GM18498 (cell line): ENCODE measurements at regions not wholly inside any gene's neighbourhood (a gene's known extent, or its start where the extent isn't known, plus 50 kb on each side); places are given as distances from the start of the nearest gene placed in this dataset.
"Not testable (repeated sequence)": the region's sequence is repeated elsewhere in the genome, so short reads cannot be mapped to it uniquely, and the experiment has no call there.

ENCODE experiments used
- ATAC-seq: cut with Tn5 transposase; IDR thresholded peaks from one replicate; pipeline ENCODE4 v1.9.1; 2021; ENCODE audit warnings: mild to moderate bottlenecking, moderate library complexity; ENCODE audit not compliant: unreplicated experiment

DNA sequence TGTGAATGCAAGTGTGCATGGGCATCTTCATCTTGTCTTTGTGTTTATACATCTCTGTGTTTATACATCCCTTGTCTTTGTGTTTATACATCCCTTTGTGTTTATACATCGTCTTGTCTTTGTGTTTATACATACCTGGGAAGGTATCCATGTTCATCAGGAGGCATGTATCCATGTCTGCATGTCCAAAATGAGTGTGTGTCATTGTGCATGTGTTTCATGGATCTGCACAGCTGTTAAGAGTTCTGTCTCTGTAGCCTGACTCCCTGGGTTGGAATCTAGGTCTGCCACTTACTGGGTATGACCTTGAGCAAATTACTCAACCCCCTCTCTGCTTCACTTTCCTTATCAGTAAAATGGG lies 50.1 kb upstream of the SIRPA start:
- no peak for ATAC-seq

DNA sequence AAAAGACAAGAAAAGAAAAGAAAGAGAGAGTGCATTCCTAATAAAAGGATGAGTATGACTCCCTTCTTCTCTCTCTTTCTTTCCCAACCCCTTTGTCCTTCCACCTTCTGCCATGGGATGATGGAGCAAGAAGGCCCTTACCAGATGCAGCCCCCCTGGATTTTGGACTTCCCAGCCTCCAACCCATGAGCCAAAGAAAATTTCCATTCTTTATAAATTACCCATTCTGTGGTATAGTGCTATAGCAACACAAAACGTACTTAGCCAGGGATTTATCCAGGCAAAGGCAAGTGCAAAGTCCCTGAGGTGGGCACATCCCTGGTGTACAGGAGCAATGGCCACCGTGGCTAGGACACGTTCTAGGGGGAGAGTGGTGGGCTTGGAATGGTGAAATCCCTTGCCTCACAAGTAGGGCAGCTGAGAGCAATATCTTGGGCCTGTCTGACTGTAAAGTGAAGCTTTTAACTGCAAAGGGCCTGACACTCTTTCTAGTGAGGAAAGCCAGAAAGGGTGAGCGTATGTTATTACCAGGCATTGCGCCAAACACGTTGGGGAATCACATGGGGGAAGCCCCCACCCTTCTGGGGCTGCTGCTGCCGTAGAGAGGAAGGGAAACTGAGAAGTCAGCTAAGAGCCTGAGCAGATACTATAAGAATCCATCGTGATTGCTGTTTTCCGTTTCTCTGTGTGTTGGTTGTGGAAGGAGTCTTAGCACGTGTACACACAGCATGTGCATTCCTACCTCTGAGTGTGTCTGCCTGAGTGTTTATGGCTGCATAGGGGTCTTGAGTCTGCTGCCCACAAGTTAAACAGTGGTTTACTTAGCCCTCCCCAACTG lies 50.7 kb upstream of the SIRPA start:
- ATAC-seq, result peak; percentile 94

DNA sequence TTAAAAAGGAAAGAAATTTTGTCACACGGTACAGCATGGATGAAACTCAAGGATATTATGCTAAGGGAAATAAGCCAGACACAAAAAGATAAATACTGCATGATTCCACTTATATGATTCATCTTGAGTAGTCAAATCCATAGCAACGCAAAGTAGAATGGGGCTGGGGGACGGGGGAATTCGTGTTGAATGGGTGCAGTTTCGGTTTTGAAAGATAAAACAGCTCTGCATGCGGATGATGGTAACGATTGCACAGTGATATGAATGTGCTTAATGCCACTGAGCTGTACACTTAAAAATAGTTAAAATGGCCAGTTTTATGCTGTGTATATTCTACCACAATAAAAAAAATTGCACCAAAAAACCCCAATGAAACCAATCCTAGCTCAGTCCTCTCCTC lies 52.9 kb upstream of the SIRPA start:
- no peak for ATAC-seq

DNA sequence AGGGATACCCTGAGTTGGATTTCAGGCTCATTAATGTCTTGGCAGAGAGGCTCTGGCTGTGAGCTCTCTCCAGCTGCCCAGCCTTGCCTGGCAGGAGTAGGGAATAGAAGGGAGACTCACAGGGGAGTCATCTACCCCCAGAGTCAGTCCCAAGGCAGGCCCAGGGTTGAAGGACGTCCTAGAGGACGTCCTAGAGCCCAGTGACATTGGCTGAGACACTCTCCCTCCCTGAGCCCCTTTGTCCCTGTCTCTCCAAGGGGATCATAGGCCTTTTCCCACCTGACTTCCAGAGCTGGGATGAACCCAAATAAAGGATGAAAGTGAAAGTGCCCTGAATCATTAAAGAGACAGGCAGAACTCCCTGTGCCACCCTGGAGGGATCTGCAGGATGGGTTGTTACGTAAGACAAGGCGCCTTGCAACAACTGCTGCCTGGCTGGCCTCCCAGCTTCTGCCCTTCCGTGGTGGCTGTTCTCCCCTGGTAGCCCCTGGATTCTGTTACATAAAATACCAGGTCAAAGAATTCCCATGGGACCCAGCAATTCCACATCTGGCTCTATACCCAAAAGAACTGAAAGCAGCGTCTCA lies 53.6 kb upstream of the SIRPA start:
- no peak for ATAC-seq

DNA sequence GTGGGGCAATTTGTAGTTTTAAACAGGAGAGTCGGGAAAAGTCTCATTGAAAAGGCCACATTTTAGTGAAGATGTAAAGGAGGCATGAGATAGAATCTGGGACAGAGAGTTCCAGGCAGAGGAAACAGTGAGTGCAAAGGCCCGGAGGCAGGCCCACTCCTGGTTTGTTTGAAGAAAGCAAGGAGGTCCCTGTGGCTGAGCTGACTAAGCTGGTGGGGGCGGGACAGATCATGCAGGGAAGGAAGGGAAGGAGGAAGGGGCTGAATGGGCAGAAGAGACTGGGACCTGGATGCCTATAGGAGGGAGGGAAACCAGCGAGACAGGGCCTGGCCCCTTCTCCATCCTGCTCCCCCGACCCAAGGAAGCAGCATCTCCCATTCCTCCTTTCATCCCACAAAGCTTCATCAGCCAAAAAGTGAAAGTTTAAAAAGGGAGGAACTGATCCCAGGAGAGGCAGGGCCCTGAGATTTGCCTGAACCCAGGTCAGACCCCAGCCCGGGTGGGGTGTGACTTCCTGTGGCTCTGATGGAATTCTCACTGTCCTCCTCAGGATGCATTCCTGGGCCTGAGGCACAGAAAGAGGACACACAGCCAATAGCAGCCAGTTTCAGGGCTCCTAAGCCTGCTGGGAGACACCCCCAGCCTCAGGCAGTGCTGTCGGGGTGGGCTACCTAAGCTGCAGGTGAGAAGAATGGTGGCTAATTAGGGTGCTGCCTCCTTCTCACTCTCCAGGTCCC lies 54.2 kb upstream of the SIRPA start:
- no peak for ATAC-seq

DNA sequence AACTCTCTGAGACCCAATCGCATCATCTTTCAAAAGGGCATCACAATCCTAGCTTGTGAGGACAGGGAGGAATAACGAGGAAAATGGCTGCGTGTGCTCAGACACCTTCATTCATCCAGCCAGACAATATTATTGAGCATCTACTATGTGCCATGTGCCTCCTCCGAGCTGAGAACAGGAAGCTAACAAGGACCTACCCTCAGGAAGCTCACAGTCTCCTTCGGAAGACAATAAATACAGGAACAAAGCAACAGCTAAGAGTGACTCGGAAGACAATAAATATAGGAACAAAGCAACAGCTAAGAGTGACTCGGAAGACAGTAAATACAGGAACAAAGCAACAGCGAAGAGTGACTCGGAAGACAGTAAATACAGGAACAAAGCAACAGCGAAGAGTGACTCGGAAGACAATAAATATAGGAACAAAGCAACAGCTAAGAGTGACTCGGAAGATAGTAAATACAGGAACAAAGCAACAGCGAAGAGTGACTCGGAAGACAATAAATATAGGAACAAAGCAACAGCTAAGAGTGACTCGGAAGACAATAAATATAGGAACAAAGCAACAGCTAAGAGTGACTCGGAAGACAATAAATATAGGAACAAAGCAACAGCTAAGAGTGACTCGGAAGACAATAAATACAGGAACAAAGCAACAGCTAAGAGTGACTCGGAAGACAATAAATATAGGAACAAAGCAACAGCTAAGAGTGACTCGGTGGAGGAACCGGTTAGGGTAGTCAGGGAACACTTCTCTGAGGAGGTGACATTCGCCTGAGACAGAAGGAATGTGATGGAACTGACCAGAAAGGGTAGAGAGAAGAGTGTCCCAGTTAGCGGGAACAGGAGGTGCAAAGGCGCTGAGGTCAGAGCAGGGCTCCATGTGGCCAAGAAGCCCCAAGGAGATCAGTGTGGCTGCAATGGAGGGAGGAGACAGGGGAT lies 55.6 kb upstream of the SIRPA start:
- not testable (repeated sequence) for ATAC-seq

DNA sequence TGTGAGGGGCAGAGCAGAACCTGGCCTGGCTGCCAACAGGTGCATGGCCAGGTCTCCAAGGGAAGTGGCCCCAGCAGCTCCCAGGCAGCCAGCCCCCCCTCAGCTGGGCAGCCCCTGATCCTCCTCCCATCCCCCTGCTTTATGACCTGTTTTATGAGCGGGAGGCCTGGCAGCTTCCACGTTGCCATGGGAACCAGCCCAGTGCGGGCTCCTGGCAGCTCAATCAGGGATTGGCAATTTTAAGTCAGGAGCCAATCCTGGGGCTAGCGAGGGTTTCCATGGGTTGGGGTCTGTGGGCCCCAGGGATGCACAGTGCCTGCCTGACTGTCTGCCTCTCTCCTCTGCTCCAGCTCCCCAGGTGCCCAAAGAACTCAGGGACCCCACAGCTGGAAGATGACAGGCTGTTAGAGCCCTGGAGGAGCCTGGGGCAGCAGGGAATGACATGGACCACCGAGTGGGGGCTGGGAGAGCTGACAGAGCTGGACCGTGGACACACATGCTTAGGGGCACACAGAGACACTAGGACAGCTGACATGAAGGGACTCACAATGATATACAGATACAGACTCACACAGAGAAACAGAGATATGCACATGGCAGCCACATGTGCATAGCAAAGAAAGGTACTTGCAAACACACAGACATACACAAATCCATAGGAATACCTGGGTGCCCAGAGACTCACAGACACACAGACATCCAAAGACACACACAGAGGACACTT lies 56.5 kb upstream of the SIRPA start:
- no peak for ATAC-seq

DNA sequence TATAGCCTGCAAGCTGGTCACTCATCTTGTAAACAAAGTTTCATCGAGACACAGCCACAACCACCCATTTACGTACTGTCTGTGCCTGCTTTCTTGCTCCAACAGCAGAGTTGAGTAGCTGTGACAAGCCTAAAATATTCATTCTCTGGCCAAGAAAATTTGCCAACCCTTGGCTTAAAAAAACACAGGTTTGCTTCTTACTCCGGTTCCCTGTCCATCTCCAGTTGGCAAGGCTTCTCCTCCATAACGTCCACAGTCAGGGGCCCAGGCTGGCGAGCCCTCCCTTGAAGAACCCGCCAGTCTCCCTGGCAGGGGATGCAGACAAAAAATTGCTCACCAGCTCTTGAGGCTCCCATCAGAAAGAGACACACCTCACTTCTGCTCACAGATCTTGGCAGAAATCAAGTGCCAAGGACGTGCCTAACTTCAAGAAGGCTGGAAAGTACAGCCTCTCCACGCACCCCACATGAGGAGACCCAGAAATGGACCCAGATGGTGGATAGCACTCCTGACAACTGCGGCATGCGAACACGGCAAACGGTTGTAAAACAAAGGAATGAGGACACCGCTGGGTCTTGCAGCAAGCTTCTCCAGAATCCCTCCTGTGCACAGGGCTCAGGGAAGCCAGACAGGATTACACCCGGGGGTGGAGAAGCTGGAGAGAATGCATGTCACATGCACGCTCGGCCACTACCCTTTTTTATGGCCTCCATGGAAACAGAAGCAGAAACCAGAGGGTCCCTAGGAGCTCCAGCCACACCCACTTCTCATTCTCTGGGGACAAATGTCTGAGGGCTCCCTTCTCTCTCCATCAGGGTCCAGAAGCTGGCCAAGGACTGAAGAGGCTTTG lies 59.8 kb upstream of the SIRPA start:
- ATAC-seq, result no peak

DNA sequence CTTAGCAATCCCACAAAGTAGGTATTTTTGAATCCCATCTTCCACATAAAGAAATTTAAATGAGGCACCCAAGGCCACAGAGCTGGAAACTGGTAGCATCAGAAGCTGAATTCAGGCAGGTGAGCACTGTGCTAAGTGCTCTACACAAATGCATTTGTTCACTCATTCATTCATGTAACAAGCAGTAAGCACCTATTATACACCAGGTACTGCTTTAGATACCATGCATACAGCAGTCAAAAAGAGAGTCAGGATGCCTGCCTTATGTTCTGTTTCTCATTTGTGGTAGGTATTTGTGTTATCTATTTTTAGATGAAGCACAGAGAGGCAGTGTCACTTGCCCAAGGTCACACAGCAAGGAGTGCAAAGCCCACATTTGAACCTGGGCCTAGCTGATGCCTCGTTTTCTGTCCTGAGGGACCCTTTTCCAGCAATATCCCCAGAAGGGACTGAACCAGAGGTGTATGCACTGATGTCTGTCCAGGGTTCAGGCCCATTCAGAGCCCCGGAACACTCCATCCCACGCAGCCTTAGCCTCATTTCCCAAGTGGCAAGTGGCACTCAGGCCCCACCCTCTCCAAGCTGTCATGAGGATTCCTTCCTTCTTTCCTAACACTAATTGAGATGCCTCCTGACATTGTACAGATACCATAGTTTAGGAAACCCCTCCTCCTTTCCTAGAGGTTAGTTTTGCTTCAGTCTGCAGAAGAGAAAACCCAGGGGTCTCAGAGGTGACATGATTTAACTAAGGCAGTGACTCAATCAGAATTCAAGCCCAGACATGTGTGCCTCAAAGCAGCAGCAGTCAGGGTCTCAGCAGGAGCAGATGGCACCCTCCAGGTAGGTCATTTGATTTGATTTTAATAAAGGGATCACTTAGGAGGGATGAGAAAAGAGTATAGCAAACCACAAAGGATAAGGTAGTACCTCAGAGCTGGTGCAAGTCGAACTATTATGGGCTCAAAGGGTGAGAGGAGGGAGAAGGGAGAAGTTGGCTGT lies 61.2 kb upstream of the SIRPA start:
- no peak for ATAC-seq

DNA sequence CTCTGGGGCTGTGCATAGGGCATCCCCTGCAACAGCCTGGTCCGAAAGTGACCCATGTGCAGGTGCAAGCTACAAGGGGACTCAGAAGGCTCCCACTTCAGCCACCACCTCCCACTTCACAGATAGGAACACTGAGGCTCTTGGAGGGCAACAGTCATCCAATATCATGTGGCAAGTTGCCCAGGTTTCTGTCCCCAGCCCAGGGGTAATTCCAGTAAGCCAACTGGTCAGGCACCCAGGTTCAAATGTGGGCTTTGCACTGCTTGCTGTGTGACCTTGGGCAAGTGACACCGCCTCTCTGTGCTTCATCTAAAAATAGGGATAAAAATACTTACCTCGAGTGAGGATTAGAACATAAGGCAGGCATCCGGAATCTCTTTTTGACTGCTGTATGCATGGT lies 62.0 kb upstream of the SIRPA start:
- no peak for ATAC-seq

DNA sequence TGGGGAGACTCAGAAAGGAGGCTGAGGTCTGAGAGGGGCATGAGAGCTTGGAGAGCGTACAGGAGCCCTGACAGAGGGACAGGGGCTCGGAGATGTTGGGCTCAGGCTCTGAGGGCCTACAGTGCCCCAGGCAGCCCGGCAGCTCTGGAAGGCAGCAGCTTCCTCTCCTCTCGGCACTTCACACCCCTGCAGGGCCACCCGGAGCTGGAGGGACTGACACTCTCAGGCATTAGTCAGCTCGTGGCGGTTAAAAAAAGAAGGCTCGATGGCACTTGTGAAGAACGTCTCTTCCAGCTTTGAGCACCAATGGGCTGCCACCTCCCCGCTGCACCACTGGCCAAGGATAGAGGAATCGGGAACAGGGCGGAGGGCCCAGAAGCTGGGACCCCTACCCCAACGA lies 62.6 kb upstream of the SIRPA start:
- no peak for ATAC-seq

DNA sequence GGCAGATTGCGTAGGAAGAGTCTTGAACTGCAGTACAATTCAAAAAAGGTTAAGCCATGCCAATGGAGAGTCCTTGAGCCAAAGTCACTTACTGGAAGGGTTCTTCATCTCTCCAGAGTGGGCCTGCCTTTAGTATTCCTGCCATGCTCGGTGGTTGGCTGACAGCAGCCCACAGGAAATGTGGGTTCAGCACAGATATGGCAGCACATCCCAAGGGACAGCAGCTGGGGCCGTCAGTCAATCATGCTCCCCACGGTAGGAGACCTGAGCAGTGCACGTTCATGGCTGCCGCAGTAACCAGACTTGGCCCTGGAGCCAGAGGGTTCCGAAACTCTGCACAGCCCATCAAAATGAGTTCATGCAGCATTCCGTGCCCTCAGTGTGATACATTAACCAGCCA lies 63.6 kb upstream of the SIRPA start:
- ATAC-seq, result no peak

DNA sequence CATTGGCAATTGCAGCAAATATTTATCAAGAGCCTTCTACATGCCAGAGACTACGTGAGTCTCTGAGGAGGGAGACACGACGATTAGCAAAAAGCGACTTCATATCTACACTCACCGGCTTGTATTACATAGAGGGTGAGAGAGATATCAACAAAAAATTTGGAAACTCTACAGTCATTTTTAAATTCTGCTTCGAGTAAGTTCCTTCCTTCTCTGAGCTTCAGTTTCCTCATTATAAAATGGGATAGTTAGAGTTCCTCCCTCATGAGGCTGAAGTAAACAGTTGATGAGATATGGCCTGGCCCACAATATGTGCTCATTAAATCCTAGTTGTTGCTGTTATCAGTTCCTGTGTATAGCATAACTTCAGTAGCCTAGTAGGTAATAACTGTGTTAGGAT lies 64.1 kb upstream of the SIRPA start:
- no peak for ATAC-seq

DNA sequence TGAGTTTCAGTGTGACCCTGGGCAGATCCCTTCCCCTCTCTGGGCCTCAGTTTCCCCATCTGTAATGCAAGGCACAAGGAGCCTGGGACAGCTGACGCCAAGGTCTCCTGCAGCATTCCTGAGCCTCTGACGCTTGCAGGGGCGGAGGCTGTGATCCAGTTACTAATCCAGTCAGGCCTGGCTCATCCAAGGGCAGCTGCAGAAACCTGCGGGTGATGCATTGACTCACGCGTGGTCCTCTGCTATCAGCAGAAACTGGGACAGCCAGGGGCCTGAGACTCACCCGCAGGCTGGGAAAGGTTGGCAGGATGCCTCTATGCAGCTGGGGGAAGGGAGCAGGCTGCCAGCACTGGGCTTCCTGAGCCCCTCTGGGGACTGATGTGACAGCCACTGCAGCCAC lies 65.0 kb upstream of the SIRPA start:
- no peak for ATAC-seq

DNA sequence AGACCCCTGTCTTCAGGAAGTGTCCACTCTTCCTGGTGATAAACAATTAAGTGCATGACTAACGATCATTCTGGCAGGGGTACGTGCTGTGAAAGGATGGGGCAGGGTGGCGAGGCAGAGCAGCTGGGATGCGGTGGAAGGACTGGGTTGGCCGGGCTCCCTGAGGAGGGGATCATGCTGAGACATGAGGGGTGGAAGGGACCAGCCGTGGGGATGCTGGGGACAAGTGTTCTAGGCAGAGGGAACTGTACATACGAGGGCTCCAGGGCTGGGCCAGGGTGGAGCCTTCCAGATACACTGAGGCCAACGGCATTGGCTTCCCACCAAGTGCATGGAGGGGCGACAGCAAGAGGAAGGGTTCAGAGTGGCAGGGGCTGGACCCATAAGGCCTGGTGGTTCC lies 65.7 kb upstream of the SIRPA start:
- ATAC-seq, result no peak

DNA sequence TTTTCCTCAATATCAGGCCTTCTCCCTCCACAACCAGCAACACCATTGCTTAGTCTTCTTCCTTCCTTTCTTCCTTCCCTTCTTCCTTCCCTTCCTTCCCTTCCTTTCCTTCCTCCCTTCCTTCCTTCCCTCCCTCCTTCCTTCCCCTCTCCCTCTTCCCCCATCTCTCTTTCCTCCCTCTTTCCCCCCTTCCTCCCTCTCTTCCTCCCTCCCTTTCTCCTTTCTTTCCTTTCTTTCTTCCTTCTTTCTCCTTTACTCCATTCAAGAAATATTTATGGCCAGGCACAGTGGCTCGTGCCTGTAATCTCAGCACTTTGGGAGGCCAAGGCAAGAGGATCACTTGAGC lies 66.4 kb upstream of the SIRPA start:
- ATAC-seq, result no peak

DNA sequence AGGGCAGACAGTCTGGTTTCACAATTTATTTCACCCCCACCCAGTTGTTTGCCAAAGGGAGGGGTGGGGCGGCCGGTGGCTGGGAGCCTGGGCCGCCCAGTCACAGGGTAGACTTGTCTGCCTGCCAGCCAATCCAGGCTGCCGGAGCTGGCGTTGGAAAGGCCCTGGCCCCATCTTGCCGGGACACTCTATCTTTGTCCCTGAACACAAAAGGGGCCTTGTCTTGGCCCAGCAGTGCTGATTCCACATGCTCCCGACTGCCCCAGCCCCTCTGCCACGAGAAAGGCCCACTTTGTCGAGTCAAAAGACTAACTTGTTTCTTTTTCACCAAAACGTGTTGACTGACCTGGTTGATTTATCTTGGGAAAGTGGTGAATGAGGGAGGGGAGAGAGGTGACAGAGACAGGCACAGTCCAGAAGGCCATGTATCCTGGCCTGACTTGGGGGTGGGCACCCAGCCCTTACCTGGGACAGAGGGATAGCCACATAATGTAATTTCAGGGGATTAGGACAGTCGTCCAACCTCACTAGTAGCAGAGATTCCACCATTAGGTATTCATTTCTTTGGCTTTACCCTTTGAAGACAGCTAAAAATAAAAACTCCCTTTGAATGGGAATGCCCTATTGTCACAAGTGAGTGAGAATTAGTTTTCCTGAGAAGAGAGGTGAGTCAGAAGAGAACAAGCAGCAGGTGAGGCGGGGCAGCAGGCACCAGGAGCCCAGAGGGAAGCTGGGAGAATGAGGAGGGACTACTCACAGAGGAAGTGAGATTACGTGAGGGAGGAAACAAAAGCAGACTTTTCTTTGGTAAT lies 67.0 kb upstream of the SIRPA start:
- no peak for ATAC-seq
